ENCODE measurements at regions not wholly inside any gene's neighbourhood (a gene's known extent, or its start where the extent isn't known, plus 50 kb on each side); places are given as distances from the start of the nearest gene placed in this dataset.
"Not testable (repeated sequence)": the region's sequence is repeated elsewhere in the genome, so short reads cannot be mapped to it uniquely, and the experiment has no call there.

GRCh38 chr11:97990162-97990920 is 1030.4 kb upstream of the CNTN5 start:
- DNase-seq: no peak

- no peak for DNase-seq
Observed at GRCh38 chr11:97993562-97993961, 1027.2 kb upstream of the CNTN5 start.

- no peak for DNase-seq
Observed at GRCh38 chr11:97995874-97996273, 1024.9 kb upstream of the CNTN5 start.

- DNase-seq: no peak
Observed at GRCh38 chr11:97996762-97997161, 1024.0 kb upstream of the CNTN5 start.

- no peak for DNase-seq
Observed at GRCh38 chr11:98003606-98004371, 1017.0 kb upstream of the CNTN5 start.

- DNase-seq: no peak
Observed at GRCh38 chr11:98007072-98007471, 1013.7 kb upstream of the CNTN5 start.

GRCh38 chr11:98027652-98028051 is 993.1 kb upstream of the CNTN5 start:
- no peak for DNase-seq

- no peak for DNase-seq
Observed at GRCh38 chr11:98029832-98030231, 990.9 kb upstream of the CNTN5 start.

- DNase-seq: no peak
Observed at GRCh38 chr11:98036810-98037209, 983.9 kb upstream of the CNTN5 start.

GRCh38 chr11:98040061-98040808 is 980.5 kb upstream of the CNTN5 start:
- no peak for DNase-seq

GRCh38 chr11:98047647-98048046 is 973.1 kb upstream of the CNTN5 start:
- DNase-seq: no peak

GRCh38 chr11:98053851-98054250 is 966.9 kb upstream of the CNTN5 start:
- no peak for DNase-seq

GRCh38 chr11:98056945-98057344 is 963.8 kb upstream of the CNTN5 start:
- DNase-seq: no peak

- DNase-seq: no peak
Observed at GRCh38 chr11:98059488-98059887, 961.3 kb upstream of the CNTN5 start.

GRCh38 chr11:98060759-98061158 is 960.0 kb upstream of the CNTN5 start:
- no peak for DNase-seq

GRCh38 chr11:98061858-98062257 is 958.9 kb upstream of the CNTN5 start:
- no peak for DNase-seq

- DNase-seq: no peak
Observed at GRCh38 chr11:98062714-98063113, 958.0 kb upstream of the CNTN5 start.

GRCh38 chr11:98068251-98068650 is 952.5 kb upstream of the CNTN5 start:
- no peak for DNase-seq

- DNase-seq: not testable (repeated sequence)
Observed at GRCh38 chr11:98069147-98069546, 951.6 kb upstream of the CNTN5 start.

- no peak for DNase-seq
Observed at GRCh38 chr11:98069861-98070260, 950.9 kb upstream of the CNTN5 start.

GRCh38 chr11:98090861-98091505 is 929.8 kb upstream of the CNTN5 start:
- DNase-seq: no peak

GRCh38 chr11:98099371-98099770 is 921.4 kb upstream of the CNTN5 start:
- DNase-seq: no peak

GRCh38 chr11:98100689-98101088 is 920.1 kb upstream of the CNTN5 start:
- DNase-seq: no peak

Measured in activated gamma-delta T cell (primary cell).